HepG2 (cell line): ENCODE measurements at regions not wholly inside any gene's neighbourhood (a gene's known extent, or its start where the extent isn't known, plus 50 kb on each side); places are given as distances from the start of the nearest gene placed in this dataset.

ENCODE experiments used
- ATF3 ChIP-seq: sonication (generic); formaldehyde crosslinking; IDR thresholded peaks from 2 replicates; pipeline ENCODE4 v1.4.0; 2020; ENCODE audit warnings: missing genetic modification reagents
- CREB3 ChIP-seq: sonication (generic); formaldehyde crosslinking; IDR thresholded peaks from 2 replicates; pipeline ENCODE4 v1.5.0; 2020; ENCODE audit warnings: missing genetic modification reagents
- RBFOX2 ChIP-seq: fragments of 200-400 bp; formaldehyde crosslinking; IDR thresholded peaks from 2 replicates; pipeline ENCODE4 v1.6.1; 2017; ENCODE audit warnings: low read depth, mild to moderate bottlenecking, low read length
- SKIL ChIP-seq: sonication (generic); formaldehyde crosslinking; IDR thresholded peaks from 2 replicates; pipeline ENCODE4 v1.8.0; 2022; ENCODE audit warnings: missing genetic modification reagents, mild to moderate bottlenecking, moderate library complexity, borderline replicate concordance
- SP5 ChIP-seq: IDR thresholded peaks from 2 replicates; pipeline ENCODE4 v1.6.1; 2016; ENCODE audit warnings: low read depth, borderline replicate concordance
- ZBTB25 ChIP-seq: IDR thresholded peaks from 2 replicates; pipeline ENCODE4 v1.6.1; 2018; ENCODE audit warnings: missing genetic modification reagents
- ZBTB44 ChIP-seq: sonication (generic); formaldehyde crosslinking; IDR thresholded peaks from 2 replicates; pipeline ENCODE4 v1.4.0; 2020; ENCODE audit warnings: missing genetic modification reagents
- ZBTB49 ChIP-seq: sonication (generic); formaldehyde crosslinking; IDR thresholded peaks from 2 replicates; pipeline ENCODE4 v1.4.0; 2020; ENCODE audit warnings: missing genetic modification reagents, borderline replicate concordance
- ZFAT ChIP-seq: sonication (generic); formaldehyde crosslinking; conservative IDR thresholded peaks from 2 replicates; pipeline ENCODE4 v1.8.1; 2023; ENCODE audit warnings: missing genetic modification reagents, inconsistent platforms
- ZNF121 ChIP-seq: sonication (generic); formaldehyde crosslinking; IDR thresholded peaks from 2 replicates; pipeline ENCODE4 v1.5.0; 2020; ENCODE audit warnings: mild to moderate bottlenecking, missing genetic modification reagents
- ZNF138 ChIP-seq: sonication (generic); formaldehyde crosslinking; IDR thresholded peaks from 2 replicates; pipeline ENCODE4 v1.5.0; 2020; ENCODE audit warnings: mild to moderate bottlenecking, low read depth, missing genetic modification reagents
- ZNF33A ChIP-seq: sonication (generic); formaldehyde crosslinking; IDR thresholded peaks from 2 replicates; pipeline ENCODE4 v1.5.1; 2020; ENCODE audit warnings: missing genetic modification reagents, mild to moderate bottlenecking, moderate library complexity, borderline replicate concordance

GRCh38 chr6:111997078-111997852 lies 56.6 kb upstream of the CCN6 start (continued):
- no peak for TF ChIP-seq ZBTB49 (CRISPR knock-in tag)
- no peak for TF ChIP-seq ZBTB44 (CRISPR knock-in tag)
- peak; percentile 46; the same call in 1 of the 2 replicates for TF ChIP-seq SP5 (CRISPR knock-in tag)
- peak; percentile 80 for TF ChIP-seq ZBTB25 (CRISPR knock-in tag)
- TF ChIP-seq ZFAT (CRISPR knock-in tag): no peak
- no peak for TF ChIP-seq CREB3 (CRISPR knock-in tag)
- TF ChIP-seq ATF3 (CRISPR knock-in tag): no peak
- no peak for TF ChIP-seq ZNF121 (CRISPR knock-in tag)
- TF ChIP-seq ZNF33A: no peak
- no peak for TF ChIP-seq ZNF138 (CRISPR knock-in tag)
- TF ChIP-seq SKIL: no peak
- no peak for TF ChIP-seq RBFOX2
